Duodenal mucosa (tissue), 2 donors: ENCODE measurements at regions not wholly inside any gene's neighbourhood (a gene's known extent, or its start where the extent isn't known, plus 50 kb on each side); places are given as distances from the start of the nearest gene placed in this dataset.
"Not testable (repeated sequence)": the region's sequence is repeated elsewhere in the genome, so short reads cannot be mapped to it uniquely, and the experiment has no call there.

ENCODE experiments used
- H3K27ac ChIP-seq: one replicate; pipeline ENCODE4 v1.7.0; 2013; ENCODE audit warnings: low read depth, low read length
- H3K27me3 ChIP-seq, 2 donors: one replicate each; pipeline ENCODE4 v1.7.0; 2013; ENCODE audit warnings: low read length in 2 of 2, control low read depth in 1 of 2; ENCODE audit not compliant: insufficient read depth in 2 of 2, control insufficient read depth in 1 of 2
- H3K36me3 ChIP-seq, 2 donors: one replicate each; pipeline ENCODE4 v1.7.0; 2013; ENCODE audit warnings: low read length in 2 of 2, control low read depth in 1 of 2; ENCODE audit not compliant: insufficient read depth in 2 of 2, control insufficient read depth in 1 of 2
- H3K4me1 ChIP-seq, 2 donors: one replicate each; pipeline ENCODE4 v1.7.0; 2013; ENCODE audit warnings: low read length in 2 of 2, control low read depth in 1 of 2; ENCODE audit not compliant: insufficient read depth in 2 of 2, control insufficient read depth in 1 of 2
- H3K4me3 ChIP-seq, 2 donors: one replicate each; pipeline ENCODE4 v1.7.0; 2013; ENCODE audit warnings: low read length in 2 of 2, low read depth in 1 of 2
- H3K9ac ChIP-seq, 2 donors: one replicate each; pipeline ENCODE4 v1.7.0; 2013; ENCODE audit warnings: low read length in 2 of 2, low read depth in 1 of 2
- H3K9me3 ChIP-seq, 2 donors: one replicate each; pipeline ENCODE4 v1.7.0; 2013; ENCODE audit warnings: low read length in 2 of 2, control low read depth in 1 of 2; ENCODE audit not compliant: control insufficient read depth in 1 of 2

- not testable (repeated sequence) for H3K36me3 ChIP-seq, H3K27me3 ChIP-seq, H3K4me1 ChIP-seq, H3K9ac ChIP-seq, H3K27ac ChIP-seq
- Histone ChIP-seq H3K4me3 (peak overlapping the region in 1 of 2 donors; percentile 12), H3K9me3 (peaks cover 24 to 43% of the 10 kb centered on the region in 2 donors)
Observed at GRCh38 chr2:5022708-5023635, 669.2 kb upstream of the SOX11 start.

GRCh38 chr2:5026571-5027234, 665.5 kb upstream of the SOX11 start:
- H3K4me3 ChIP-seq: no peak overlapping the region
- peaks cover 24 to 37% of the 10 kb centered on the region in 2 donors for H3K9me3 ChIP-seq
- no peaks in the 10 kb centered on the region for H3K36me3 ChIP-seq
- no peak overlapping the region for H3K9ac ChIP-seq
- no peaks in the 10 kb centered on the region for H3K27me3 ChIP-seq
- H3K27ac ChIP-seq: no peak overlapping the region
- H3K4me1 ChIP-seq: no peaks in the 10 kb centered on the region

- Histone ChIP-seq H3K9me3 (peaks cover 6% of the 10 kb centered on the region in 2 donors), H3K4me3 (no peak overlapping the region), H3K27ac (no peak overlapping the region)
Observed at GRCh38 chr2:5035057-5035488, 657.1 kb upstream of the SOX11 start.

GRCh38 chr2:5036256-5036655, 655.9 kb upstream of the SOX11 start:
- no peak overlapping the region for H3K27ac ChIP-seq
- H3K9ac ChIP-seq: no peak overlapping the region
- H3K9me3 ChIP-seq: peaks cover 4 to 9% of the 10 kb centered on the region in 2 donors

More at GRCh38 chr2:5035057-5035488, 657.1 kb upstream of the SOX11 start:
- no peaks in the 10 kb centered on the region for H3K27me3 ChIP-seq
- H3K9ac ChIP-seq: no peak overlapping the region
- H3K36me3 ChIP-seq: no peaks in the 10 kb centered on the region
- no peaks in the 10 kb centered on the region for H3K4me1 ChIP-seq

DNA sequence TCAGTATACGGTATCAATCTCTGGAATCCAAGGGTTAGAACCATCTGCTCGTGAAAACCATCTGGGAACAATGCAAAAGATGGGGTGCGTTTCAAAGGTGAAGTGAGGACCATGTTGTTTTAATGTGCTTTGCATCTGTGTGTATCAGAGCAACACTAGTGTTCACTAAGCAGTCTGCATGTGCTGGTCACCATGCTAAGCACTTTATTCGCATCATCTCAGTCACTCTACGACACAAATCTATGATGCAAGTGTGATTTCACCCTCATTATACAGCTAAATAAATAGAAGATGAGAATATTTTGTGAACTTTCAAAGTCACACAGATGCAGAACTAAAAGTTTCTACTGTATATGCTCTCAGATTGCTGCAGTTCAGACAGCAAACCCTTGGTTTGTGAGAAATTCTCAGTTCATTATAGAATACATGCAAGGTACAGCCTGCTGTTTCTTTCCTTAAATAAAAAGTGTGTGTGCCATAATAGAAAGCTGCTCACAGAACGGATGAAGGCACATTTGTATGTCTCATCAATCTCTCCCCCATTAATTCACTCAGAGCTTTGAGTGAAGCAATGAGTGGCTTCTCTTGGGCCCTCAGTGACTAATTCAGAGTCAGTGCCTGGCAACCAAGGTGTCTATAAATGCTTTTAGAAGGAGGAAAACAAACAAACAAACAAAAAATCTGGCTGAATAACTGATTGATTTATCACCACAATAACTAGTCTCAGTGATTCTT, 652.8 kb upstream of the SOX11 start:
- no peak overlapping the region for H3K4me3 ChIP-seq
- H3K9ac ChIP-seq: no peak overlapping the region
- no peak overlapping the region for H3K27ac ChIP-seq
- peaks cover 6 to 20% of the 10 kb centered on the region in 2 donors for H3K9me3 ChIP-seq
- no peaks in the 10 kb centered on the region for H3K4me1 ChIP-seq
- H3K36me3 ChIP-seq: no peaks in the 10 kb centered on the region
- H3K27me3 ChIP-seq: no peaks in the 10 kb centered on the region

More at GRCh38 chr2:5036256-5036655, 655.9 kb upstream of the SOX11 start:
- no peaks in the 10 kb centered on the region for H3K27me3 ChIP-seq
- H3K36me3 ChIP-seq: no peaks in the 10 kb centered on the region
- no peaks in the 10 kb centered on the region for H3K4me1 ChIP-seq
- H3K4me3 ChIP-seq: no peak overlapping the region

GRCh38 chr2:5040571-5040970, 651.6 kb upstream of the SOX11 start:
- Histone ChIP-seq H3K27ac (no peak overlapping the region), H3K9ac (no peak overlapping the region), H3K36me3 (no peaks in the 10 kb centered on the region), H3K4me3 (no peak overlapping the region), H3K4me1 (no peaks in the 10 kb centered on the region), H3K27me3 (no peaks in the 10 kb centered on the region), H3K9me3 (peaks cover 6 to 20% of the 10 kb centered on the region in 2 donors)

GRCh38 chr2:5041501-5041900, 650.7 kb upstream of the SOX11 start:
- Histone ChIP-seq H3K27ac (no peak overlapping the region), H3K4me1 (no peaks in the 10 kb centered on the region), H3K4me3 (no peak overlapping the region), H3K27me3 (no peaks in the 10 kb centered on the region), H3K9ac (no peak overlapping the region), H3K36me3 (no peaks in the 10 kb centered on the region), H3K9me3 (peaks cover 6 to 20% of the 10 kb centered on the region in 2 donors)

DNA sequence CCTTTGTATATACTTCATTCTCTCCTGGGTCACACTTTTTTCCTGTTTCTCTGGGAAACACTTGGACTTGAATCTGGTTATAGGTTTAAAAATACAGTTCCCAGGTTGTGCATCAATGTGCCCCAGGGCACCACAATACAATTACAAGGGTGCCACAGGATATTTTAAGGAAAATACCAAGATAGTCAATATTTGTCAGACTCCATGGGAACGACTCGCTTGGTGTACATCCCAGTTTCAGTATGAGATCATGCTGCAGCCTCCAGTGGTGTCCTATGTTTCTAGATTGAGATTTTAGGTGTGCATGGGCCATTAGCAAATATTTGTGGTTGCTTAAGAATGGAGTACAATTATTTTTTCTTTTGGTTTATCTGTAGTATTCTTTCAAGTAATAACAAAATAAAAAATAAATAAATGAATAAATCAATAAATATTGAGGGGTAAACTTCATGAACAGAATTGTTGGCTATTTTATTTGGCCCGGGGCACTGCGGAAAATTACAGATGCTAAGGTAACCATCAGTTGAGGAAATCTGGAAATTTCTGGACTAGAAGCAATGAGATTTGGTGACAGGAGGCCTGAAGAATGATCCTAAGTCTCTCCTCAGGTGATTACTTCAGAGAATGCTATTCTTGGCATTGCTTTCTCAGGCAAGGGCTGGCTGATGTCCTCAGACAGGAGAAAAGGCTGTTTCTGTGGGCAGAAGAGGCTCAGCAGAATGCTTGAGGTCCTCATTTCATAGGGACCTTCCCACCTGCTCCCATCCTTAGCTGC, 649.3 kb upstream of the SOX11 start:
- Histone ChIP-seq H3K27ac (no peak overlapping the region), H3K4me1 (no peaks in the 10 kb centered on the region), H3K4me3 (no peak overlapping the region), H3K9ac (no peak overlapping the region), H3K36me3 (no peaks in the 10 kb centered on the region), H3K27me3 (no peaks in the 10 kb centered on the region), H3K9me3 (peaks cover 6 to 17% of the 10 kb centered on the region in 2 donors)

GRCh38 chr2:5051300-5051699, 640.9 kb upstream of the SOX11 start:
- no peaks in the 10 kb centered on the region for H3K36me3 ChIP-seq
- H3K9me3 ChIP-seq: peaks cover 11 to 19% of the 10 kb centered on the region in 2 donors
- no peak overlapping the region for H3K4me3 ChIP-seq

More at GRCh38 chr2:5051300-5051699, 640.9 kb upstream of the SOX11 start:
- Histone ChIP-seq H3K27ac (no peak overlapping the region), H3K27me3 (no peaks in the 10 kb centered on the region), H3K4me1 (no peaks in the 10 kb centered on the region), H3K9ac (no peak overlapping the region)
